Peyer's patch (tissue), 4 donors: ENCODE measurements at regions not wholly inside any gene's neighbourhood (a gene's known extent, or its start where the extent isn't known, plus 50 kb on each side); places are given as distances from the start of the nearest gene placed in this dataset.

Experiments used
- DNase-seq, 3 donors: peaks; one replicate each; pipeline ENCODE4 v3.0.0-alpha.2; 2017 to 2019
- H3K27ac ChIP-seq, 4 donors: fragments of 200-600 bp; sonication (generic); one replicate each; pipeline ENCODE4 v1.5.1; 2016 to 2019
- H3K27me3 ChIP-seq, 2 donors: fragments of 200-600 bp; sonication (generic); one replicate each; pipeline ENCODE4 v1.5.1; 2019
- H3K36me3 ChIP-seq, 3 donors: fragments of 200-600 bp; sonication (generic); one replicate each; pipeline ENCODE4 v1.5.1; 2016 to 2019
- H3K4me1 ChIP-seq, 4 donors: fragments of 200-600 bp; sonication (generic); one replicate each; pipeline ENCODE4 v1.5.1; 2016 to 2019
- H3K4me3 ChIP-seq, 4 donors: fragments of 200-600 bp; sonication (generic); 1 replicate in 3 of 4; 2 replicates in 1 of 4; pipeline ENCODE4 v1.5.1; 2016 to 2019; ENCODE audit warnings: mild to moderate bottlenecking in 1 of 4
- H3K9me3 ChIP-seq, 4 donors: fragments of 200-600 bp; sonication (generic); one replicate each; pipeline ENCODE4 v1.5.1; 2016 to 2019; ENCODE audit warnings: mild to moderate bottlenecking in 1 of 4
- POLR2A ChIP-seq, 2 donors: fragments of 450-650 bp; IDR thresholded peaks; one replicate each; pipeline ENCODE4 v1.5.1; 2017; ENCODE audit warnings: antibody characterized with exemption in 2 of 2, mild to moderate bottlenecking in 2 of 2, moderate library complexity in 2 of 2
- TF ChIP-seq, protein P1 (sequence below), 6 experiments: fragments of 450-650 bp in 4 of 6; fragments of 200-600 bp in 2 of 6; sonication (generic) in 1 of 6; IDR thresholded peaks; one replicate each; pipeline ENCODE4 v1.5.1; 2017 to 2019; ENCODE audit warnings: antibody characterized with exemption in 6 of 6, mild to moderate bottlenecking in 3 of 6, moderate library complexity in 1 of 6

DNA sequence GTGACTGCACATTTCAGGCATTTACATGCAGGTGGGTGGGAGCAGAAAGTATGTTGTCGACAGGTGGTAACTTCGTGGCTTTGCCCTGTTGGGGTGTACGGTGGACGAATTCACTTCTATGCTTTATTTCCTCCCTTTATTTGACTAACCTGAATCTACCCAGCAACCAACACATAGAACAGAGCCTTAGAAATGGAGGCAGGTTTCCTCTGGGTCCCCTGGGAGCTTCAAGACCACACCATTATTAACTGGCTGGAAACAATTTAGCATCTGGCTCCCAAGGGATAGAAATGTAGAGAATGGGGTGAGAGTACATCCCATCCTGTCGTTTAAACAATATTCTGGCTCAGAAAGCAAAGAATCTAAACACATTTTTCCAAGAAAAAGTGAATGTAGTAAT is 244.4 kb downstream of the DLEU7 start:
- no peaks in the 10 kb centered on the region for H3K27me3 ChIP-seq
- peaks cover 0 to 7% (median 2%) of the 10 kb centered on the region in 4 donors for H3K4me1 ChIP-seq
- no peaks in the 10 kb centered on the region for H3K36me3 ChIP-seq
- H3K4me3 ChIP-seq: no peak overlapping the region
- H3K9me3 ChIP-seq: no peaks in the 10 kb centered on the region
- peak overlapping the region in 1 of 4 donors; percentile 44 for H3K27ac ChIP-seq
- no peak for DNase-seq
- TF ChIP-seq, protein P1, sequence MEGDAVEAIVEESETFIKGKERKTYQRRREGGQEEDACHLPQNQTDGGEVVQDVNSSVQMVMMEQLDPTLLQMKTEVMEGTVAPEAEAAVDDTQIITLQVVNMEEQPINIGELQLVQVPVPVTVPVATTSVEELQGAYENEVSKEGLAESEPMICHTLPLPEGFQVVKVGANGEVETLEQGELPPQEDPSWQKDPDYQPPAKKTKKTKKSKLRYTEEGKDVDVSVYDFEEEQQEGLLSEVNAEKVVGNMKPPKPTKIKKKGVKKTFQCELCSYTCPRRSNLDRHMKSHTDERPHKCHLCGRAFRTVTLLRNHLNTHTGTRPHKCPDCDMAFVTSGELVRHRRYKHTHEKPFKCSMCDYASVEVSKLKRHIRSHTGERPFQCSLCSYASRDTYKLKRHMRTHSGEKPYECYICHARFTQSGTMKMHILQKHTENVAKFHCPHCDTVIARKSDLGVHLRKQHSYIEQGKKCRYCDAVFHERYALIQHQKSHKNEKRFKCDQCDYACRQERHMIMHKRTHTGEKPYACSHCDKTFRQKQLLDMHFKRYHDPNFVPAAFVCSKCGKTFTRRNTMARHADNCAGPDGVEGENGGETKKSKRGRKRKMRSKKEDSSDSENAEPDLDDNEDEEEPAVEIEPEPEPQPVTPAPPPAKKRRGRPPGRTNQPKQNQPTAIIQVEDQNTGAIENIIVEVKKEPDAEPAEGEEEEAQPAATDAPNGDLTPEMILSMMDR (IDR thresholded peaks at IDR 0.05): no peak
- TF ChIP-seq POLR2A (IDR thresholded peaks at IDR 0.05): no peak

DNA sequence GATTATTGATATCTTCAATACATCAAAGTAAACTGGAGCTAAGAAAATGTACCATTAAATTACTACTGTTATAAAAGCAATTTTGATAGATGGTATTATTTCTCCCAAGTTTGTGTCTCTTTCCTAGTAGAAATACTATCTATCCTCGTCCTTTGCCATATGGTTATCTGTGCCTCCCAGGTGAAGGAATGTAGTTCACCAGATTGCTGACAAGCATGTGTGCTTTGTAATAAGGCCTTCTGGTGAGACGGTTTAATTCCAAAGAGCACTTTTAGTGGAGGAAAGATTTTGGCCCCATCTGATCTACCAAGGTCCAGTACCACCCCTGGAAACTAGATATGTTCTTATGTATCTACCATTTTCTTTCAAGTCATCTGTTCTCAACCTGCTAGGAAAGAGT is 243.6 kb downstream of the DLEU7 start:
- H3K4me3 ChIP-seq: no peak overlapping the region
- no peaks in the 10 kb centered on the region for H3K27me3 ChIP-seq
- H3K4me1 ChIP-seq: peaks cover 0 to 5% (median 0%) of the 10 kb centered on the region in 4 donors
- H3K9me3 ChIP-seq: no peaks in the 10 kb centered on the region
- TF ChIP-seq, protein P1 (IDR thresholded peaks at IDR 0.05): no peak
- no peak for TF ChIP-seq POLR2A (IDR thresholded peaks at IDR 0.05)
- no peak overlapping the region for H3K27ac ChIP-seq
- no peaks in the 10 kb centered on the region for H3K36me3 ChIP-seq
- DNase-seq: no peak

DNA sequence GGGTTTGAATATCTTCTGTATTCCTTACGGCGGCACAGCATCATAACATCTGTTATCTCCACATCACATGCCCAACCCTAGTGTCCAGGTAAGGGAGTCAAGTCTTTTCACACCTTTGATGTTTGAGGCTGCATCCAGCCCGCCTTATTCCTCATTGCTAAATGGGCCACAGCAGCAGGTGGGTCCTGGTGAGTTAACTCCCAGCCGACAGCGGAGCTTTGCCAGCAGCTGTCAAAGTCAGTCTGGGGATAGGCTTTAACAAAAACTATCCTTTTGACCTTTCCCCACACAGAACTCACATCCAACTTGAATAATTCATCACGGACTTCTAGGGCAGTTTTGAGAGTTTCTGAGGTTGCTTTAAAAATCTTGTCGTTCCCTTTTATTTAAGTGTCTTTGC is 235.1 kb downstream of the DLEU7 start:
- no peaks in the 10 kb centered on the region for H3K4me1 ChIP-seq
- no peak for DNase-seq
- H3K36me3 ChIP-seq: no peaks in the 10 kb centered on the region
- H3K4me3 ChIP-seq: no peak overlapping the region
- H3K9me3 ChIP-seq: no peaks in the 10 kb centered on the region
- TF ChIP-seq, protein P1 (IDR thresholded peaks at IDR 0.05): no peak
- no peak for TF ChIP-seq POLR2A (IDR thresholded peaks at IDR 0.05)
- H3K27ac ChIP-seq: no peak overlapping the region
- H3K27me3 ChIP-seq: no peaks in the 10 kb centered on the region

DNA sequence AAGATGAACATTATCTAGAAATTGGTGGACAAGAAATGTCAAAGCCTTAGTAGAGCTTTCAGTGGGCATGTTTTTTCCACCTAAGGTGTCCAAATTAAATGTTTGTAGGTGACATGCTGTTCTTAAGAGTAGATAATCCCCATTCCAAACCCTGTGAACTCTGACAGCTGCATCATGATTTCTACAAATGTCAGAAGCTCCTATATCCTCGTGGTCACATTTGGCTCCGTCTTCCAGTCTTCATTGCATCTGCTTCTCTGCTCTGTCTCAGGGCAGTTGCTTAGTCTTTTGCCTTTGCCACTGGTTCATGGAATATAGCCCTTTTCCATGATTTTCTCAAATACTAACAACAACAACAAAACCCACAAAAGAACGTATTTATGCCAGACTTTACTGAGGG is 234.5 kb downstream of the DLEU7 start:
- Histone ChIP-seq H3K36me3 (no peaks in the 10 kb centered on the region), H3K9me3 (no peaks in the 10 kb centered on the region), H3K4me1 (no peaks in the 10 kb centered on the region), H3K27ac (no peak overlapping the region), H3K27me3 (no peaks in the 10 kb centered on the region), H3K4me3 (no peak overlapping the region)
- no peak for DNase-seq
- TF ChIP-seq POLR2A (IDR thresholded peaks at IDR 0.05): no peak

DNA sequence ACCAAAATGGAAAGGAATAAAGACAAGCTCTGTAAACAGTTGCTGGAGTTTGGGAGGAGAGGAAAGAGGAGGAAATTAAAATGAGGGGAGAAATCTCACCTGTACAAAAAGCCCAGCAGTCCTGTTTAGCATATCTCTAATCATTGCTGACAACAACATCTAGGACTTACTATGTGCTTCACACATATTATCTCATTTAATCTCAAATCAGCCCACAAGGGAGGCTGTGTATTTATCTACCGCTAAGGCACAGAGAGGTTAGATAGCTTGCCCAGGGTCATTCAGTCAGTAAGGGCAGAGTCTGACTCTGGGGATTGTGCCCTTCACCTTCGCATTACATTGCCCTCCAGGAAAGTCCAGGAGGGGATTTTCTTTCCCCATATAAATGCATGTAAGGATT is 233.3 kb downstream of the DLEU7 start:
- TF ChIP-seq, protein P1 (IDR thresholded peaks at IDR 0.05): no peak
- no peak for TF ChIP-seq POLR2A (IDR thresholded peaks at IDR 0.05)
- no peaks in the 10 kb centered on the region for H3K9me3 ChIP-seq
- H3K4me1 ChIP-seq: no peaks in the 10 kb centered on the region
- DNase-seq: no peak
- H3K27me3 ChIP-seq: no peaks in the 10 kb centered on the region
- no peaks in the 10 kb centered on the region for H3K36me3 ChIP-seq
- H3K4me3 ChIP-seq: no peak overlapping the region
- no peak overlapping the region for H3K27ac ChIP-seq

DNA sequence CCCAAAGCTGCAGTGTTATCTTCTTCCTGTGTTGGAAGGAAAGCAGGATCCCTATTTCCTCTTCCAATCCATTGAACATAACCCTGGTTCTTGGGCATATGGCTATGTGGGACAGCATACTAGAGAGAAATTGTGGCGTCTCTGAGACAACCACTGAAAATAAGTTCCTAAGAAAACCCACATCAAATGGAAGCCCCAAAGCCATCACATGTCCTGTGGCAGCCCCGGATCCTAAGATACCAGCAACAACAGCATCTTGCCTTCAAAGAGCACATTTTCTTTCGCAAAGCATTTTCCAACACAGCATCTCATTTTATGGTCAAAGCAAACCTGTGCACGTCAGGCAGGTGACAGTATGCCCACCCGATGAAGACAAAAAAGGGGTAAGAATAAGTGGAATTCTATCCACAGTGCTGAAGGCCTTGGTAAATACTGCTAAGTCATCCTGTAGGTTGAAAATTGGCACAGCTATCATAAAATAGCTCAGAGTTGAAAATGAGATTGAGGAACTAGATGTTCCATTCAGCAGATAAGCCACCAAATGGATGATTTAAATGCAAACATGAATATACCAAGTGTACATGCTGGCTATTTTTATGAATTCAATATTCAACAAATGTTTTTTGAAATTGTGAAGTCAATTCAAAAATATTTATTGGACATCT is 232.2 kb downstream of the DLEU7 start:
- no peaks in the 10 kb centered on the region for H3K36me3 ChIP-seq
- no peaks in the 10 kb centered on the region for H3K27me3 ChIP-seq
- H3K4me3 ChIP-seq: no peak overlapping the region
- H3K4me1 ChIP-seq: no peaks in the 10 kb centered on the region
- TF ChIP-seq POLR2A (IDR thresholded peaks at IDR 0.05): no peak
- TF ChIP-seq, protein P1 (IDR thresholded peaks at IDR 0.05): no peak
- no peak overlapping the region for H3K27ac ChIP-seq
- no peaks in the 10 kb centered on the region for H3K9me3 ChIP-seq
- no peak for DNase-seq
